MM.1S (cell line): ENCODE measurements at regions not wholly inside any gene's neighbourhood (a gene's known extent, or its start where the extent isn't known, plus 50 kb on each side); places are given as distances from the start of the nearest gene placed in this dataset.
"Not testable (repeated sequence)": the region's sequence is repeated elsewhere in the genome, so short reads cannot be mapped to it uniquely, and the experiment has no call there.

Experiments used
- DNase-seq: peaks from one replicate; pipeline ENCODE4 v3.0.0-alpha.2; 2015
- H2AFZ ChIP-seq: fragments of 300-600 bp; sonication (generic); 2 replicates; pipeline ENCODE4 v1.6.0; 2016; ENCODE audit warnings: antibody characterized with exemption, low read length
- H3F3A ChIP-seq: fragments of 300-600 bp; sonication (generic); 2 replicates; pipeline ENCODE4 v1.6.1; 2016; ENCODE audit warnings: mild to moderate bottlenecking, antibody characterized with exemption, low read length, moderate library complexity, mixed read lengths; ENCODE audit not compliant: insufficient read depth
- H3K27ac ChIP-seq: fragments of 300-600 bp; sonication (generic); 2 replicates; pipeline ENCODE4 v1.5.1; 2016; ENCODE audit warnings: mild to moderate bottlenecking, low read length
- H3K27me3 ChIP-seq: fragments of 300-600 bp; sonication (generic); replicated peaks from 2 replicates; pipeline ENCODE4 v1.6.0; 2016; ENCODE audit warnings: low read length; ENCODE audit not compliant: insufficient read depth
- H3K36me3 ChIP-seq: fragments of 300-600 bp; sonication (generic); replicated peaks from 2 replicates; pipeline ENCODE4 v1.6.1; 2016; ENCODE audit warnings: mild to moderate bottlenecking, low read length, mixed read lengths; ENCODE audit not compliant: insufficient read depth
- H3K4me1 ChIP-seq: fragments of 300-600 bp; sonication (generic); 2 replicates; pipeline ENCODE4 v1.6.1; 2016; ENCODE audit warnings: low read length, mixed read lengths
- H3K4me2 ChIP-seq: fragments of 300-600 bp; sonication (generic); 2 replicates; pipeline ENCODE4 v1.6.0; 2016; ENCODE audit warnings: low read depth, low read length
- H3K4me3 ChIP-seq: fragments of 300-600 bp; sonication (generic); 2 replicates; pipeline ENCODE4 v1.5.1; 2016; ENCODE audit warnings: low read length, mixed read lengths
- H3K79me2 ChIP-seq: fragments of 300-600 bp; sonication (generic); 2 replicates; pipeline ENCODE4 v1.6.1; 2016; ENCODE audit warnings: mixed run types, low read length, mixed read lengths
- H3K9ac ChIP-seq: fragments of 300-600 bp; sonication (generic); 2 replicates; pipeline ENCODE4 v1.6.1; 2016; ENCODE audit warnings: low read length, mixed read lengths
- H3K9me2 ChIP-seq: fragments of 300-600 bp; sonication (generic); replicated peaks from 2 replicates; pipeline ENCODE4 v1.6.1; 2016; ENCODE audit warnings: mild to moderate bottlenecking, low read length, mixed read lengths; ENCODE audit not compliant: insufficient read depth
- H3K9me3 ChIP-seq: fragments of 300-600 bp; sonication (generic); replicated peaks from 2 replicates; pipeline ENCODE4 v1.6.1; 2016; ENCODE audit warnings: mild to moderate bottlenecking, low read length, mixed read lengths; ENCODE audit not compliant: insufficient read depth
- H4K20me1 ChIP-seq: fragments of 300-600 bp; sonication (generic); 2 replicates; pipeline ENCODE4 v1.6.1; 2016; ENCODE audit warnings: mild to moderate bottlenecking, low read length, moderate library complexity, mixed read lengths; ENCODE audit not compliant: insufficient read depth
- EZH2 ChIP-seq: fragments of 300-600 bp; sonication (generic); optimal IDR thresholded peaks from 2 replicates; pipeline ENCODE3; 2017; ENCODE audit warnings: low read depth, mild to moderate bottlenecking, antibody characterized with exemption, low read length, mixed read lengths
- EZH2phosphoT487 ChIP-seq: fragments of 300-600 bp; sonication (generic); IDR thresholded peaks from 2 replicates; pipeline ENCODE4 v1.6.1; 2018; ENCODE audit warnings: antibody characterized with exemption, low read length
- TF ChIP-seq, protein P1 (sequence below): fragments of 300-600 bp; sonication (generic); IDR thresholded peaks from 2 replicates; pipeline ENCODE4 v1.5.1; 2016; ENCODE audit warnings: antibody characterized with exemption, low read length, mixed read lengths

DNA sequence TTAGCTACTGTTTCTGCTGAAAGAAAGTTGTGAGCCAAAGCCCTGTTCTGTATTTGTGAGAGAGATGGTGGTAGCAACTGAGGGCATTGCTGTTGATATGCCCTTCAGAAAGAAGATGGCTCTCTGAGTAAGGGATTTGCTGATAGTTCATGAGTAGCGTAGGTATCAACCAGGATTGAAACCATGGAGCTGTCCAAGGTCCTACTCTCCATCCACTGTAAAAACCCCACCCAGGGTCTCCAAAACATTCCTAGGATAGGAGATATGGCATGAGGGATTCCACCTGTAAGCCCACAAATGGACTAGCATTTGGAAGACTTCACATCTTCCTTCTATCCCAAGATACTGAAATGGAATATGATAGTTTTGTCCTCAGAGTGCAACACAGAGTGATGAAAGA lies 277.1 kb upstream of the PRKX start:
- H4K20me1 ChIP-seq, result no peaks in the 10 kb centered on the region
- H3K9me2 ChIP-seq, result no peaks in the 10 kb centered on the region
- TF ChIP-seq, protein P1, sequence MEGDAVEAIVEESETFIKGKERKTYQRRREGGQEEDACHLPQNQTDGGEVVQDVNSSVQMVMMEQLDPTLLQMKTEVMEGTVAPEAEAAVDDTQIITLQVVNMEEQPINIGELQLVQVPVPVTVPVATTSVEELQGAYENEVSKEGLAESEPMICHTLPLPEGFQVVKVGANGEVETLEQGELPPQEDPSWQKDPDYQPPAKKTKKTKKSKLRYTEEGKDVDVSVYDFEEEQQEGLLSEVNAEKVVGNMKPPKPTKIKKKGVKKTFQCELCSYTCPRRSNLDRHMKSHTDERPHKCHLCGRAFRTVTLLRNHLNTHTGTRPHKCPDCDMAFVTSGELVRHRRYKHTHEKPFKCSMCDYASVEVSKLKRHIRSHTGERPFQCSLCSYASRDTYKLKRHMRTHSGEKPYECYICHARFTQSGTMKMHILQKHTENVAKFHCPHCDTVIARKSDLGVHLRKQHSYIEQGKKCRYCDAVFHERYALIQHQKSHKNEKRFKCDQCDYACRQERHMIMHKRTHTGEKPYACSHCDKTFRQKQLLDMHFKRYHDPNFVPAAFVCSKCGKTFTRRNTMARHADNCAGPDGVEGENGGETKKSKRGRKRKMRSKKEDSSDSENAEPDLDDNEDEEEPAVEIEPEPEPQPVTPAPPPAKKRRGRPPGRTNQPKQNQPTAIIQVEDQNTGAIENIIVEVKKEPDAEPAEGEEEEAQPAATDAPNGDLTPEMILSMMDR, result no peak
- TF ChIP-seq EZH2phosphoT487, result no peak
- no peak for TF ChIP-seq EZH2
- H3K4me3 ChIP-seq, result no peak overlapping the region
- H3K4me1 ChIP-seq, result no peaks in the 10 kb centered on the region
- H3K9me3 ChIP-seq, result no peaks in the 10 kb centered on the region
- no peak overlapping the region for H3K9ac ChIP-seq
- H3K27me3 ChIP-seq, result no peaks in the 10 kb centered on the region
- no peaks in the 10 kb centered on the region for H3F3A ChIP-seq
- H2AFZ ChIP-seq, result no peak overlapping the region
- no peak overlapping the region for H3K27ac ChIP-seq
- no peak for DNase-seq
- no peaks in the 10 kb centered on the region for H3K36me3 ChIP-seq
- H3K4me2 ChIP-seq, result no peak overlapping the region
- H3K79me2 ChIP-seq, result no peaks in the 10 kb centered on the region

DNA sequence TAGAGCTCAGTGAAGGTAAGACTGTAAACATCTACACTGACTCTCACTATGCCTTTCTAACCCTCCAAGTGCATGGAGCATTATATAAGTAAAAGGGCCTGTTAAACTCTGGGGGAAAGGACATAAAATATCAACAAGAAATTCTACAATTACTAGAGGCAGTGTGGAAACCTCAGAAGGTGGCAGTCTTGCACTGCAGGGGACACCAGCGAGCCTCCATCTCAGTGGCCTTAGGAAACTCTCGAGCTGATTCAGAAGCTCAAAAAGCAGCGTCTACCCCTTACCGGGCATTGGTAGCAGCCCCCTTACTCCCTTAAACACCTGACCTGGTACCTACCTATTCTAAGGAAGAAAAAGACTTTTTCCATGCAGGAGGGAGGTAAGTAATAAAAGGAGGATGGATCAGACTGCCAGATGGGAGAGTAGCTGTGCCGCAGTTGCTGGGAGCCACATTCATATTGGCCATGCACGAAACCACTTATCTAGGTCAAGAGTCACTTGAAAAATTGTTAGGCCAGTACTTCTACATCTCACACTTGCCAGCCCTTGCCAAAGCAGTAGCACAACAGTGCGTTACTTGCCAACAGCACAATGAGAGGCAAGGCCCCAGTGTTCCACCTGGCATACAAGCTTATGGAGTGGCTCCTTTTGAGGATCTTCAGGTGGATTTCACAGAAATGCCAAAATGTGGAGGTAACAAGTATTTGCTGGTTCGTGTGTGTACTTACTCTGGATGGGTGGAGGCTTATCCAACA lies 258.8 kb upstream of the PRKX start:
- H3K9me2 ChIP-seq, result not testable (repeated sequence)

GRCh38 chrX:3968749-3969148 lies 255.3 kb upstream of the PRKX start:
- TF ChIP-seq, protein P1, result no peak
- TF ChIP-seq EZH2 (no peak), EZH2phosphoT487 (no peak)
- DNase-seq, result no peak
- H3K9me3 ChIP-seq, result no peaks in the 10 kb centered on the region

More for the DNA sequence above, 258.8 kb upstream of the PRKX start:
- not testable (repeated sequence) for H3K79me2 ChIP-seq, H3K4me3 ChIP-seq, H2AFZ ChIP-seq, H3K9ac ChIP-seq, H3K27ac ChIP-seq, H3K9me3 ChIP-seq, DNase-seq, H3K36me3 ChIP-seq, H4K20me1 ChIP-seq, H3F3A ChIP-seq, H3K27me3 ChIP-seq, H3K4me1 ChIP-seq, H3K4me2 ChIP-seq

GRCh38 chrX:3963980-3964379 lies 250.5 kb upstream of the PRKX start:
- Histone ChIP-seq H3K9ac (no peak overlapping the region), H2AFZ (no peak overlapping the region), H3K9me2 (no peaks in the 10 kb centered on the region), H3K4me3 (no peak overlapping the region), H4K20me1 (no peaks in the 10 kb centered on the region), H3K36me3 (no peaks in the 10 kb centered on the region), H3K27me3 (no peaks in the 10 kb centered on the region), H3K4me2 (no peak overlapping the region), H3K4me1 (no peaks in the 10 kb centered on the region), H3K27ac (no peak overlapping the region), H3F3A (no peaks in the 10 kb centered on the region), H3K79me2 (no peaks in the 10 kb centered on the region), H3K9me3 (no peaks in the 10 kb centered on the region)
- TF ChIP-seq, protein P1, result no peak
- TF ChIP-seq EZH2 (no peak), EZH2phosphoT487 (no peak)
- DNase-seq, result peak; percentile 7

More at GRCh38 chrX:3968749-3969148, 255.3 kb upstream of the PRKX start:
- Histone ChIP-seq H3K4me3 (no peak overlapping the region), H4K20me1 (no peaks in the 10 kb centered on the region), H3K4me1 (no peaks in the 10 kb centered on the region), H2AFZ (no peak overlapping the region), H3K27me3 (no peaks in the 10 kb centered on the region), H3K9me2 (no peaks in the 10 kb centered on the region), H3K9ac (no peak overlapping the region), H3F3A (no peaks in the 10 kb centered on the region), H3K36me3 (no peaks in the 10 kb centered on the region), H3K27ac (no peak overlapping the region), H3K4me2 (no peak overlapping the region), H3K79me2 (no peaks in the 10 kb centered on the region)
